Left ventricle myocardium inferior (tissue), 1 donor: ENCODE measurements at regions not wholly inside any gene's neighbourhood (a gene's known extent, or its start where the extent isn't known, plus 50 kb on each side); places are given as distances from the start of the nearest gene placed in this dataset.
"Not testable (repeated sequence)": the region's sequence is repeated elsewhere in the genome, so short reads cannot be mapped to it uniquely, and the experiment has no call there.

ENCODE experiments used
- DNase-seq: peaks from one replicate; pipeline ENCODE4 v3.0.0-alpha.2; 2020
- H3K27ac ChIP-seq: fragments of 200-600 bp; replicated peaks from 2 replicates; pipeline ENCODE4 v1.8.0; 2021
- H3K27me3 ChIP-seq: fragments of 200-600 bp; 2 replicates; pipeline ENCODE4 v1.8.0; 2021; ENCODE audit warnings: low read depth
- H3K36me3 ChIP-seq: fragments of 200-600 bp; 2 replicates; pipeline ENCODE4 v1.8.0; 2021
- H3K4me1 ChIP-seq: fragments of 200-600 bp; 2 replicates; pipeline ENCODE4 v1.8.0; 2021
- H3K4me3 ChIP-seq: fragments of 200-600 bp; 2 replicates; pipeline ENCODE4 v1.8.0; 2021; ENCODE audit warnings: mild to moderate bottlenecking, moderate library complexity
- H3K9me3 ChIP-seq: fragments of 200-600 bp; replicated peaks from 2 replicates; pipeline ENCODE4 v1.8.0; 2021
- CTCF ChIP-seq: fragments of 200-600 bp; IDR thresholded peaks from 2 replicates; pipeline ENCODE4 v1.8.0; 2021; ENCODE audit warnings: antibody characterized with exemption, mild to moderate bottlenecking, borderline replicate concordance
- intact Hi-C: fragments of 100-400 bp; cut with micrococcal nuclease; formaldehyde crosslinking; loops from one replicate; pipeline ENCODE4 v1.11.0; 2022
- donor health status: DM: no; HTN: yes; CAD: no; lungs with severe emphysema.

DNA sequence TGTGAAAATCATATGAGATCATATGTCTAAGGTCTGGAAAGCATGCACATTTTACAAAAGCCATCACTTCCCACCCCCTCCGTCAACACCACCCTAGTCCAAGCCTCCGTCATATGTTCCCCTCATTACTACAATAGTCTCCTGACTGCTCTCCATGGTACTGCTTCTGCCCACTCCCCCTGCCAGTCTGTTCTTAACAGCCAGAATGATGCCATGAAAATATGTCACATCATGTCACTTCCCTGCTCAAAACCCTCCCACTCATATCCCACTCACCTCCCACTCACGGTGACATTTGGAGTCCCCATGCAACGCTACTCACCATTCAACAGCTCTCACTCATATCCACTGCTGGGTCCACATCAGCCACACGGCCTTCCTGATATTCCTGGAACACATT is 432.3 kb downstream of the XYLT1 start:
- Histone ChIP-seq H3K4me3 (no peak overlapping the region), H3K36me3 (no peaks in the 10 kb centered on the region), H3K9me3 (peaks cover 11% of the 10 kb centered on the region), H3K4me1 (no peaks in the 10 kb centered on the region), H3K27ac (no peak overlapping the region), H3K27me3 (peaks cover 29% of the 10 kb centered on the region)
- DNase-seq = no peak
- intact Hi-C loops = no loop called here
- TF ChIP-seq CTCF = no peak

DNA sequence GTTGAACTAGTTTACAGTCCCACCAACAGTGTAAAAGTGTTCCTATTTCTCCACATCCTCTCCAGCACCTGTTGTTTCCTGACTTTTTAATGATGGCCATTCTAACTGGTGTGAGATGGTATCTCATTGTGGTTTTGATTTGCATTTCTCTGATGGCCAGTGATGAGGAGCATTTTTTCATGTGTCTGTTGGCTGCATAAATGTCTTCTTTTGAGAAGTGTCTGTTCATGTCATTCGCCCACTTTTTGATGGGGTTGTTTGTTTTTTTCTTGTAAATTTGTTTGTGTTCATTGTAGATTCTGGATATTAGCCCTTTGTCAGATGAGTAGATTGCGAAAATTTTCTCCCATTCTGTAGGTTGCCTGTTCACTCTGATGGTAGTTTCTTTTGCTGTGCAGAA is 421.7 kb downstream of the XYLT1 start:
- intact Hi-C loops, H3K4me1 ChIP-seq, H3K36me3 ChIP-seq, DNase-seq, H3K27ac ChIP-seq, H3K4me3 ChIP-seq, H3K27me3 ChIP-seq: not testable (repeated sequence)
- peaks cover 44% of the 10 kb centered on the region for H3K9me3 ChIP-seq

DNA sequence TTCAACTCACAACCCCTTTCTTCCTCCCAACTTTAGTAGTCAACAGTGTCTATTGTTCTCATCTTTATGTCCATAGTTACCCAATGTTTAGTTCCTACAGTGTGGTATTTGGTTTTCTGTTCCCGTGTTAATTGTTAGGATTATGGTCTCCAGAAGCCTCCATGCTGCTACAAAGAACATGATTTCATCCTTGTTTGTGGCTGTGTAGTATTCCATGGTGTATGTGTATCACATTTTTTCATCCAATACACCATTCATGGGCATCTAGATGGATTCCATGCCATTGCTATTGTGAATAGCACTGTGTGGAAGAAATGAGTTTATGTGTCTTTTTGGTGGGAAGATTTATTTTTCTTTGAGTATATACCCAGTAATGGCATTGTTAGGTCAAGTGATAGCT is 420.3 kb downstream of the XYLT1 start:
- Histone ChIP-seq H3K36me3 (no peaks in the 10 kb centered on the region), H3K4me1 (no peaks in the 10 kb centered on the region), H3K27me3 (no peaks in the 10 kb centered on the region), H3K9me3 (peaks cover 54% of the 10 kb centered on the region), H3K27ac (no peak overlapping the region), H3K4me3 (no peak overlapping the region)
- no peak for TF ChIP-seq CTCF
- no peak for DNase-seq
- intact Hi-C loops = no loop called here
